HEK293 (cell line): ENCODE measurements at regions not wholly inside any gene's neighbourhood (a gene's known extent, or its start where the extent isn't known, plus 50 kb on each side); places are given as distances from the start of the nearest gene placed in this dataset.

Experiments
- MYNN ChIP-seq: fragments of 450-650 bp; formaldehyde crosslinking; IDR thresholded peaks from 2 replicates; pipeline ENCODE4 v1.5.1; 2016; ENCODE audit warnings: missing biosample characterization, missing genetic modification characterization, borderline replicate concordance
- SALL2 ChIP-seq: fragments of 450-650 bp; formaldehyde crosslinking; IDR thresholded peaks from 2 replicates; pipeline ENCODE4 v1.5.0; 2017; ENCODE audit warnings: missing biosample characterization, mild to moderate bottlenecking, missing genetic modification characterization, borderline replicate concordance
- TCF7L2 ChIP-seq: IDR thresholded peaks from 2 replicates; pipeline ENCODE4 v1.6.1; 2011; ENCODE audit warnings: low read depth, mild to moderate bottlenecking, inconsistent platforms, low read length, moderate library complexity, borderline replicate concordance
- ZNF184 ChIP-seq: fragments of 450-650 bp; IDR thresholded peaks from 2 replicates; pipeline ENCODE4 v1.5.1; 2018; ENCODE audit warnings: missing biosample characterization, mild to moderate bottlenecking, missing genetic modification characterization
- ZNF211 ChIP-seq: fragments of 450-650 bp; formaldehyde crosslinking; IDR thresholded peaks from 2 replicates; pipeline ENCODE4 v1.5.1; 2016; ENCODE audit warnings: low read depth, missing biosample characterization, missing genetic modification characterization
- ZNF311 ChIP-seq: fragments of 450-650 bp; formaldehyde crosslinking; IDR thresholded peaks from 2 replicates; pipeline ENCODE4 v1.5.1; 2017; ENCODE audit warnings: missing biosample characterization, missing genetic modification characterization, borderline replicate concordance
- ZXDB ChIP-seq: fragments of 450-650 bp; formaldehyde crosslinking; IDR thresholded peaks from 2 replicates; pipeline ENCODE4 v1.5.1; 2016; ENCODE audit warnings: missing biosample characterization, missing genetic modification characterization
- TF ChIP-seq, protein P1 (sequence below): fragments of 450-650 bp; formaldehyde crosslinking; IDR thresholded peaks from 2 replicates; pipeline ENCODE4 v1.5.1; 2016; ENCODE audit warnings: missing biosample characterization, missing genetic modification characterization
- TF ChIP-seq, protein P2 (sequence below): fragments of 450-650 bp; formaldehyde crosslinking; IDR thresholded peaks from 2 replicates; pipeline ENCODE4 v1.5.1; 2016; ENCODE audit warnings: missing biosample characterization, missing genetic modification characterization, borderline replicate concordance
- TF ChIP-seq, protein P3 (sequence below): fragments of 450-650 bp; formaldehyde crosslinking; IDR thresholded peaks from 2 replicates; pipeline ENCODE4 v1.5.1; 2016; ENCODE audit warnings: missing biosample characterization, missing genetic modification characterization, low read depth
- TF ChIP-seq, protein P4 (sequence below): fragments of 450-650 bp; formaldehyde crosslinking; IDR thresholded peaks from 2 replicates; pipeline ENCODE4 v1.5.1; 2016; ENCODE audit warnings: missing biosample characterization, missing genetic modification characterization

DNA sequence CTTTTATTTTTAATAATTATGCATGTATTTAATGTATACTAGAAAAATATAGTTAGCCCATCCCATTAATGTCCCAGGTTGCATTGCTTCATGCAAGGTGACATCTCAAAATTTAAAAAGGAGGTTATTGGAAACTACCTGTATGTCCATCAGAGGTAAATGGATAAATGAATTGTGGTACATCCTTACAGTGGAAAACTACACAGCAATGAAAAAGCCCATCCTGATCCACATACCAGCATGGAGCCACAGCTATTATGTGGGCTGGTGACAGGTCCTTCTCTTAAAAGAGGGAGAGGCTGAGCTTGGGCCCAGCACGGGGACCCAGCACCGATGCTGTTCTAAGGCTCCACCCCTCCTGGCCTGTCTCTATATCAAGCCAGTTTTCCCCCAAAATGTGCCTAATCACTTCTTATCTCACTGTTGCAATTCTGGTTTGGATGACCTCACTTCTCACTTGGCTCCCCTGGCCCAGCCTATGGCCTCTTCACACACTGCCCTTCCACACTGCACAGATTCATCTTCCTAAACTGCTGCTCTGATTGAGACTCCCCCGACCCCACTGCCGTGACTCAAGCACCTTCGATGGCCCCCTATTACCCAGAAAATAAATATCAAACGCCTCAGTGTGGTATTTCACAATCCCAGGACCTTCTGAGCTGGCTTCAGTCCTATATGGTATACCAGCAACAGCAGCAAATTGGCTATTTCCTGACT, 97.1 kb upstream of the NCOR2 start:
- TF ChIP-seq MYNN: no peak
- no peak for TF ChIP-seq TCF7L2
- TF ChIP-seq, protein P1, sequence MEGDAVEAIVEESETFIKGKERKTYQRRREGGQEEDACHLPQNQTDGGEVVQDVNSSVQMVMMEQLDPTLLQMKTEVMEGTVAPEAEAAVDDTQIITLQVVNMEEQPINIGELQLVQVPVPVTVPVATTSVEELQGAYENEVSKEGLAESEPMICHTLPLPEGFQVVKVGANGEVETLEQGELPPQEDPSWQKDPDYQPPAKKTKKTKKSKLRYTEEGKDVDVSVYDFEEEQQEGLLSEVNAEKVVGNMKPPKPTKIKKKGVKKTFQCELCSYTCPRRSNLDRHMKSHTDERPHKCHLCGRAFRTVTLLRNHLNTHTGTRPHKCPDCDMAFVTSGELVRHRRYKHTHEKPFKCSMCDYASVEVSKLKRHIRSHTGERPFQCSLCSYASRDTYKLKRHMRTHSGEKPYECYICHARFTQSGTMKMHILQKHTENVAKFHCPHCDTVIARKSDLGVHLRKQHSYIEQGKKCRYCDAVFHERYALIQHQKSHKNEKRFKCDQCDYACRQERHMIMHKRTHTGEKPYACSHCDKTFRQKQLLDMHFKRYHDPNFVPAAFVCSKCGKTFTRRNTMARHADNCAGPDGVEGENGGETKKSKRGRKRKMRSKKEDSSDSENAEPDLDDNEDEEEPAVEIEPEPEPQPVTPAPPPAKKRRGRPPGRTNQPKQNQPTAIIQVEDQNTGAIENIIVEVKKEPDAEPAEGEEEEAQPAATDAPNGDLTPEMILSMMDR (tag by site-specific recombination): no peak
- TF ChIP-seq ZNF184: no peak
- no peak for TF ChIP-seq SALL2
- TF ChIP-seq, protein P2, sequence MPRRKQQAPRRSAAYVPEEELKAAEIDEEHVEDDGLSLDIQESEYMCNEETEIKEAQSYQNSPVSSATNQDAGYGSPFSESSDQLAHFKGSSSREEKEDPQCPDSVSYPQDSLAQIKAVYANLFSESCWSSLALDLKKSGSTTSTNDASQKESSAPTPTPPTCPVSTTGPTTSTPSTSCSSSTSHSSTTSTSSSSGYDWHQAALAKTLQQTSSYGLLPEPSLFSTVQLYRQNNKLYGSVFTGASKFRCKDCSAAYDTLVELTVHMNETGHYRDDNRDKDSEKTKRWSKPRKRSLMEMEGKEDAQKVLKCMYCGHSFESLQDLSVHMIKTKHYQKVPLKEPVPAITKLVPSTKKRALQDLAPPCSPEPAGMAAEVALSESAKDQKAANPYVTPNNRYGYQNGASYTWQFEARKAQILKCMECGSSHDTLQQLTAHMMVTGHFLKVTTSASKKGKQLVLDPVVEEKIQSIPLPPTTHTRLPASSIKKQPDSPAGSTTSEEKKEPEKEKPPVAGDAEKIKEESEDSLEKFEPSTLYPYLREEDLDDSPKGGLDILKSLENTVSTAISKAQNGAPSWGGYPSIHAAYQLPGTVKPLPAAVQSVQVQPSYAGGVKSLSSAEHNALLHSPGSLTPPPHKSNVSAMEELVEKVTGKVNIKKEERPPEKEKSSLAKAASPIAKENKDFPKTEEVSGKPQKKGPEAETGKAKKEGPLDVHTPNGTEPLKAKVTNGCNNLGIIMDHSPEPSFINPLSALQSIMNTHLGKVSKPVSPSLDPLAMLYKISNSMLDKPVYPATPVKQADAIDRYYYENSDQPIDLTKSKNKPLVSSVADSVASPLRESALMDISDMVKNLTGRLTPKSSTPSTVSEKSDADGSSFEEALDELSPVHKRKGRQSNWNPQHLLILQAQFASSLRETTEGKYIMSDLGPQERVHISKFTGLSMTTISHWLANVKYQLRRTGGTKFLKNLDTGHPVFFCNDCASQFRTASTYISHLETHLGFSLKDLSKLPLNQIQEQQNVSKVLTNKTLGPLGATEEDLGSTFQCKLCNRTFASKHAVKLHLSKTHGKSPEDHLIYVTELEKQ (tag by site-specific recombination): no peak
- no peak for TF ChIP-seq ZNF211 (tag by site-specific recombination)
- no peak for TF ChIP-seq ZNF311 (tag by site-specific recombination)
- TF ChIP-seq ZXDB (tag by site-specific recombination): no peak
- TF ChIP-seq, protein P3, sequence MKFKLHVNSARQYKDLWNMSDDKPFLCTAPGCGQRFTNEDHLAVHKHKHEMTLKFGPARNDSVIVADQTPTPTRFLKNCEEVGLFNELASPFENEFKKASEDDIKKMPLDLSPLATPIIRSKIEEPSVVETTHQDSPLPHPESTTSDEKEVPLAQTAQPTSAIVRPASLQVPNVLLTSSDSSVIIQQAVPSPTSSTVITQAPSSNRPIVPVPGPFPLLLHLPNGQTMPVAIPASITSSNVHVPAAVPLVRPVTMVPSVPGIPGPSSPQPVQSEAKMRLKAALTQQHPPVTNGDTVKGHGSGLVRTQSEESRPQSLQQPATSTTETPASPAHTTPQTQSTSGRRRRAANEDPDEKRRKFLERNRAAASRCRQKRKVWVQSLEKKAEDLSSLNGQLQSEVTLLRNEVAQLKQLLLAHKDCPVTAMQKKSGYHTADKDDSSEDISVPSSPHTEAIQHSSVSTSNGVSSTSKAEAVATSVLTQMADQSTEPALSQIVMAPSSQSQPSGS (tag by site-specific recombination): no peak
- TF ChIP-seq, protein P4, sequence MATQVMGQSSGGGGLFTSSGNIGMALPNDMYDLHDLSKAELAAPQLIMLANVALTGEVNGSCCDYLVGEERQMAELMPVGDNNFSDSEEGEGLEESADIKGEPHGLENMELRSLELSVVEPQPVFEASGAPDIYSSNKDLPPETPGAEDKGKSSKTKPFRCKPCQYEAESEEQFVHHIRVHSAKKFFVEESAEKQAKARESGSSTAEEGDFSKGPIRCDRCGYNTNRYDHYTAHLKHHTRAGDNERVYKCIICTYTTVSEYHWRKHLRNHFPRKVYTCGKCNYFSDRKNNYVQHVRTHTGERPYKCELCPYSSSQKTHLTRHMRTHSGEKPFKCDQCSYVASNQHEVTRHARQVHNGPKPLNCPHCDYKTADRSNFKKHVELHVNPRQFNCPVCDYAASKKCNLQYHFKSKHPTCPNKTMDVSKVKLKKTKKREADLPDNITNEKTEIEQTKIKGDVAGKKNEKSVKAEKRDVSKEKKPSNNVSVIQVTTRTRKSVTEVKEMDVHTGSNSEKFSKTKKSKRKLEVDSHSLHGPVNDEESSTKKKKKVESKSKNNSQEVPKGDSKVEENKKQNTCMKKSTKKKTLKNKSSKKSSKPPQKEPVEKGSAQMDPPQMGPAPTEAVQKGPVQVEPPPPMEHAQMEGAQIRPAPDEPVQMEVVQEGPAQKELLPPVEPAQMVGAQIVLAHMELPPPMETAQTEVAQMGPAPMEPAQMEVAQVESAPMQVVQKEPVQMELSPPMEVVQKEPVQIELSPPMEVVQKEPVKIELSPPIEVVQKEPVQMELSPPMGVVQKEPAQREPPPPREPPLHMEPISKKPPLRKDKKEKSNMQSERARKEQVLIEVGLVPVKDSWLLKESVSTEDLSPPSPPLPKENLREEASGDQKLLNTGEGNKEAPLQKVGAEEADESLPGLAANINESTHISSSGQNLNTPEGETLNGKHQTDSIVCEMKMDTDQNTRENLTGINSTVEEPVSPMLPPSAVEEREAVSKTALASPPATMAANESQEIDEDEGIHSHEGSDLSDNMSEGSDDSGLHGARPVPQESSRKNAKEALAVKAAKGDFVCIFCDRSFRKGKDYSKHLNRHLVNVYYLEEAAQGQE (tag by site-specific recombination): no peak
